ENCODE measurements at regions not wholly inside any gene's neighbourhood (a gene's known extent, or its start where the extent isn't known, plus 50 kb on each side); places are given as distances from the start of the nearest gene placed in this dataset.

- TF ChIP-seq, protein P1, sequence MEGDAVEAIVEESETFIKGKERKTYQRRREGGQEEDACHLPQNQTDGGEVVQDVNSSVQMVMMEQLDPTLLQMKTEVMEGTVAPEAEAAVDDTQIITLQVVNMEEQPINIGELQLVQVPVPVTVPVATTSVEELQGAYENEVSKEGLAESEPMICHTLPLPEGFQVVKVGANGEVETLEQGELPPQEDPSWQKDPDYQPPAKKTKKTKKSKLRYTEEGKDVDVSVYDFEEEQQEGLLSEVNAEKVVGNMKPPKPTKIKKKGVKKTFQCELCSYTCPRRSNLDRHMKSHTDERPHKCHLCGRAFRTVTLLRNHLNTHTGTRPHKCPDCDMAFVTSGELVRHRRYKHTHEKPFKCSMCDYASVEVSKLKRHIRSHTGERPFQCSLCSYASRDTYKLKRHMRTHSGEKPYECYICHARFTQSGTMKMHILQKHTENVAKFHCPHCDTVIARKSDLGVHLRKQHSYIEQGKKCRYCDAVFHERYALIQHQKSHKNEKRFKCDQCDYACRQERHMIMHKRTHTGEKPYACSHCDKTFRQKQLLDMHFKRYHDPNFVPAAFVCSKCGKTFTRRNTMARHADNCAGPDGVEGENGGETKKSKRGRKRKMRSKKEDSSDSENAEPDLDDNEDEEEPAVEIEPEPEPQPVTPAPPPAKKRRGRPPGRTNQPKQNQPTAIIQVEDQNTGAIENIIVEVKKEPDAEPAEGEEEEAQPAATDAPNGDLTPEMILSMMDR (conservative IDR thresholded peaks at IDR 0.05; ENCODE audit: low read depth, low read length), result no peak
- TF ChIP-seq EZH2 (IDR thresholded peaks at IDR 0.05; ENCODE audit: low read length, unreplicated experiment), result no peak
- TF ChIP-seq EZH2phosphoT487 (IDR thresholded peaks at IDR 0.05; ENCODE audit: borderline replicate concordance, low read length), result no peak
Observed at GRCh38 chr12:127717278-127717677, 549.7 kb upstream of the TMEM132C start.

Measured in PC-3 (cell line).